IMR-90 (cell line): ENCODE measurements at regions not wholly inside any gene's neighbourhood (a gene's known extent, or its start where the extent isn't known, plus 50 kb on each side); places are given as distances from the start of the nearest gene placed in this dataset.

Source experiments
- ATAC-seq: fragments of 200-7000 bp; cut with Tn5 transposase; 2 replicates; pipeline ENCODE4 v1.9.1; 2020; ENCODE audit warnings: low read depth, mild to moderate bottlenecking, moderate library complexity
- BruUV-seq: library from RNA; stranded (reverse); fragments of 400-500 nt; replicated peaks from 2 replicates; lab custom pipeline; 2021; lab: Mats Ljungman, UMichigan
- CTCF ChIA-PET: fragments of 300-600 bp; formaldehyde crosslinking; extraction: SDS; loops from one replicate; lab custom pipeline; 2021; ENCODE audit warnings: antibody characterized with exemption; lab: Yijun Ruan, JAX
- POLR2A ChIA-PET: fragments of 300-600 bp; sonication (Branson Sonifier 250); formaldehyde crosslinking; loops from one replicate; lab custom pipeline; 2022; ENCODE audit warnings: antibody characterized with exemption; ENCODE audit not compliant: unreplicated experiment; lab: Charles Lee
- DNase-seq: peaks from one replicate; pipeline ENCODE4 v3.0.0; 2013
- H2AFZ ChIP-seq: replicated peaks from 2 replicates; pipeline ENCODE3; 2013; ENCODE audit warnings: low read length, mild to moderate bottlenecking; ENCODE audit not compliant: poor library complexity
- H2AK5ac ChIP-seq: 2 replicates; pipeline ENCODE4 v1.6.1; 2013; ENCODE audit warnings: low read depth, low read length, inconsistent platforms
- H2AK9ac ChIP-seq: replicated peaks from 2 replicates; pipeline ENCODE3; 2013; ENCODE audit warnings: mild to moderate bottlenecking, low read depth, low read length, moderate library complexity; ENCODE audit not compliant: poor library complexity
- H2BK120ac ChIP-seq: 2 replicates; pipeline ENCODE4 v1.6.1; 2013; ENCODE audit warnings: low read depth, low read length, inconsistent platforms
- H2BK15ac ChIP-seq: 3 replicates; pipeline ENCODE4 v1.6.1; 2013; ENCODE audit warnings: low read depth, low read length, inconsistent platforms
- H2BK20ac ChIP-seq: 2 replicates; pipeline ENCODE4 v1.6.1; 2013; ENCODE audit warnings: low read depth, mild to moderate bottlenecking, inconsistent platforms, low read length, moderate library complexity
- H2BK5ac ChIP-seq: 2 replicates; pipeline ENCODE4 v1.6.1; 2013; ENCODE audit warnings: mild to moderate bottlenecking, low read depth, low read length, inconsistent platforms; ENCODE audit not compliant: poor library complexity, severe bottlenecking
- H3K14ac ChIP-seq: replicated peaks from 2 replicates; pipeline ENCODE4 v1.6.1; 2013; ENCODE audit warnings: low read depth, low read length, inconsistent platforms
- H3K18ac ChIP-seq: 2 replicates; pipeline ENCODE4 v1.6.1; 2013; ENCODE audit warnings: low read depth, low read length, control low read depth
- H3K23ac ChIP-seq: 2 replicates; pipeline ENCODE4 v1.6.1; 2013; ENCODE audit warnings: low read depth, low read length, inconsistent platforms
- H3K27ac ChIP-seq: 2 replicates; pipeline ENCODE4 v1.5.1; 2013; ENCODE audit warnings: mild to moderate bottlenecking, control low read depth, low read length; ENCODE audit not compliant: insufficient read depth
- H3K27me3 ChIP-seq: 2 replicates; pipeline ENCODE4 v1.6.1; 2013; ENCODE audit warnings: low read length; ENCODE audit not compliant: control insufficient read depth, insufficient read depth
- H3K36me3 ChIP-seq: 2 replicates; pipeline ENCODE4 v1.6.1; 2013; ENCODE audit warnings: low read length, mixed read lengths; ENCODE audit not compliant: control insufficient read depth, insufficient read depth
- H3K4ac ChIP-seq: 2 replicates; pipeline ENCODE4 v1.6.1; 2013; ENCODE audit warnings: low read depth, low read length, inconsistent platforms
- H3K4me1 ChIP-seq: 2 replicates; pipeline ENCODE4 v1.6.1; 2013; ENCODE audit warnings: low read length, mixed read lengths; ENCODE audit not compliant: control insufficient read depth, insufficient read depth
- H3K4me2 ChIP-seq: 2 replicates; pipeline ENCODE4 v1.6.1; 2013; ENCODE audit warnings: low read depth, mild to moderate bottlenecking, control low read depth, low read length, moderate library complexity
- H3K4me3 ChIP-seq: 2 replicates; pipeline ENCODE4 v1.5.1; 2013; ENCODE audit warnings: low read depth, mild to moderate bottlenecking, control low read depth, low read length, moderate library complexity; ENCODE audit not compliant: insufficient read depth
- H3K56ac ChIP-seq: 2 replicates; pipeline ENCODE4 v1.6.1; 2013; ENCODE audit warnings: low read length, inconsistent platforms; ENCODE audit not compliant: insufficient read depth; ENCODE audit errors: extremely low read depth
- H3K79me1 ChIP-seq, 2 experiments: 2 replicates each; pipeline ENCODE4 v1.6.1; 2013; ENCODE audit warnings: low read length in 2 of 2, inconsistent platforms in 1 of 2, low read depth in 1 of 2
- H3K9ac ChIP-seq: 2 replicates; pipeline ENCODE4 v1.6.1; 2013; ENCODE audit warnings: low read depth, low read length, control low read depth
- H3K9me1 ChIP-seq: 2 replicates; pipeline ENCODE4 v1.6.1; 2013; ENCODE audit warnings: low read length, inconsistent platforms; ENCODE audit not compliant: insufficient read depth
- H3K9me3 ChIP-seq: 2 replicates; pipeline ENCODE4 v1.6.1; 2013; ENCODE audit warnings: low read length; ENCODE audit not compliant: control insufficient read depth, insufficient read depth
- H4K20me1 ChIP-seq: 2 replicates; pipeline ENCODE4 v1.6.1; 2013; ENCODE audit warnings: low read length, inconsistent platforms; ENCODE audit not compliant: insufficient read depth
- H4K5ac ChIP-seq: 2 replicates; pipeline ENCODE4 v1.6.1; 2013; ENCODE audit warnings: mild to moderate bottlenecking, low read depth, low read length, control low read depth
- H4K8ac ChIP-seq, 2 experiments: 2 replicates each; pipeline ENCODE4 v1.6.1; 2013; ENCODE audit warnings: low read depth in 2 of 2, low read length in 2 of 2, control low read depth in 1 of 2, inconsistent platforms in 1 of 2
- H4K91ac ChIP-seq: 2 replicates; pipeline ENCODE4 v1.6.1; 2013; ENCODE audit warnings: low read depth, low read length, inconsistent platforms; ENCODE audit not compliant: insufficient read depth
- CEBPB ChIP-seq: IDR thresholded peaks from 2 replicates; pipeline ENCODE4 v1.6.1; 2012; ENCODE audit warnings: low read depth, low read length, improper control_type of control experiment
- CHD1 ChIP-seq: IDR thresholded peaks from 2 replicates; pipeline ENCODE4 v1.6.1; 2012; ENCODE audit warnings: low read depth, low read length, improper control_type of control experiment
- CTCF ChIP-seq: conservative IDR thresholded peaks from 2 replicates; pipeline ENCODE4 v1.5.1; 2012; ENCODE audit warnings: mild to moderate bottlenecking, low read depth, low read length, improper control_type of control experiment
- ELK1 ChIP-seq: fragments of 150-350 bp; IDR thresholded peaks from 2 replicates; pipeline ENCODE4 v1.6.1; 2016; ENCODE audit warnings: low read depth, mild to moderate bottlenecking, low read length, moderate library complexity, borderline replicate concordance
- FOS ChIP-seq: fragments of 150-350 bp; IDR thresholded peaks from 2 replicates; pipeline ENCODE4 v1.6.1; 2016; ENCODE audit warnings: low read depth, low read length
- MAZ ChIP-seq: IDR thresholded peaks from 2 replicates; pipeline ENCODE4 v1.6.1; 2012; ENCODE audit warnings: low read depth, mild to moderate bottlenecking, low read length, improper control_type of control experiment, moderate library complexity, borderline replicate concordance
- MXI1 ChIP-seq: IDR thresholded peaks from 2 replicates; pipeline ENCODE4 v1.6.1; 2012; ENCODE audit warnings: low read depth, mild to moderate bottlenecking, low read length, moderate library complexity, borderline replicate concordance
- NFE2L2 ChIP-seq: fragments of 150-350 bp; IDR thresholded peaks from 2 replicates; pipeline ENCODE4 v1.6.1; 2016; ENCODE audit warnings: low read depth, mild to moderate bottlenecking, low read length
- POLR2A ChIP-seq: IDR thresholded peaks from 2 replicates; pipeline ENCODE4 v1.6.1; 2012; ENCODE audit warnings: mild to moderate bottlenecking, low read depth, low read length
- RAD21 ChIP-seq: IDR thresholded peaks from 2 replicates; pipeline ENCODE4 v1.6.1; 2012; ENCODE audit warnings: low read length, improper control_type of control experiment
- RCOR1 ChIP-seq: IDR thresholded peaks from 2 replicates; pipeline ENCODE4 v1.6.1; 2012; ENCODE audit warnings: mild to moderate bottlenecking, low read length, improper control_type of control experiment; ENCODE audit not compliant: insufficient replicate concordance
- RFX5 ChIP-seq: IDR thresholded peaks from 2 replicates; pipeline ENCODE4 v1.8.0; 2012; ENCODE audit warnings: low read depth, mild to moderate bottlenecking, low read length, moderate library complexity
- SMC3 ChIP-seq: fragments of 150-350 bp; IDR thresholded peaks from 2 replicates; pipeline ENCODE4 v1.6.1; 2016; ENCODE audit warnings: low read depth, mild to moderate bottlenecking, antibody characterized with exemption, low read length, moderate library complexity
- USF2 ChIP-seq: fragments of 150-350 bp; IDR thresholded peaks from 2 replicates; pipeline ENCODE4 v1.6.1; 2017; ENCODE audit warnings: mild to moderate bottlenecking, antibody characterized with exemption, low read length, low read depth
- WGBS, 2 experiments: methylation state at CpG; one replicate each; pipeline versions ENCODE4 v1.1.5 to v1.1.7; 2013; ENCODE audit warnings: missing lambda C conversion rate in 2 of 2; ENCODE audit not compliant: insufficient read length in 1 of 2; ENCODE audit errors: extremely low coverage in 2 of 2; 5-methylcytosine and 5-hydroxymethylcytosine counted together
- dilution Hi-C: fragments of 300-500 bp; cut with HindIII; formaldehyde crosslinking; loops from one replicate; pipeline ENCODE4 v1.14.3; 2018; ENCODE audit warnings: low sequenced_read_pairs; ENCODE audit not compliant: unreplicated experiment
- in situ Hi-C: fragments of 300-500 bp; cut with MboI; formaldehyde crosslinking; loops from 3 replicates; pipeline ENCODE4 v1.14.3; 2019; ENCODE audit warnings: low sequenced_read_pairs, inconsistent platforms, mixed read lengths
- intact Hi-C: fragments of 100-400 bp; cut with micrococcal nuclease; formaldehyde crosslinking; loops from 2 replicates; pipeline ENCODE4 v1.10.0; 2022

- H4K20me1 ChIP-seq, result no peaks in the 10 kb centered on the region
- no peaks in the 10 kb centered on the region for H3K9me1 ChIP-seq
- TF ChIP-seq CTCF (no peak), RCOR1 (no peak), USF2 (no peak), ELK1 (no peak), FOS (no peak), RAD21 (no peak), CHD1 (no peak), NFE2L2 (no peak), MXI1 (no peak), MAZ (no peak), RFX5 (no peak), CEBPB (no peak), POLR2A (no peak), SMC3 (no peak)
- no peak overlapping the region for H2BK20ac ChIP-seq
- H3K4ac ChIP-seq, result no peak overlapping the region
- H2BK15ac ChIP-seq, result no peak overlapping the region
- DNase-seq (no peak), ATAC-seq (no peak)
- no peak overlapping the region for H3K23ac ChIP-seq
- no peak overlapping the region for H3K4me3 ChIP-seq
- H3K4me1 ChIP-seq, result no peaks in the 10 kb centered on the region
- 14% methylated on average over 1 of the region's 2 CpGs; no CpG with 5 or more reads in 1 of the 2 experiments for WGBS, 2 experiments
- H2BK5ac ChIP-seq, result no peak overlapping the region
- ChIA-PET POLR2A (no interaction called here), CTCF (no interaction called here)
- dilution Hi-C loops, result no loop called here
- H3K14ac ChIP-seq, result no peak overlapping the region
- no peak overlapping the region for H3K18ac ChIP-seq
- H2AK5ac ChIP-seq, result no peak overlapping the region
- BruUV-seq, result no TSS peak
- H2AK9ac ChIP-seq, result no peak overlapping the region
- H3K56ac ChIP-seq, result no peak overlapping the region
- H3K9ac ChIP-seq, result no peak overlapping the region
- no peak overlapping the region for H3K27ac ChIP-seq
- H3K79me1 ChIP-seq, result no peaks in the 10 kb centered on the region
- no peaks in the 10 kb centered on the region for H3K27me3 ChIP-seq
- no peak overlapping the region for H4K8ac ChIP-seq
- no peak overlapping the region for H2AFZ ChIP-seq
- H4K91ac ChIP-seq, result no peak overlapping the region
- no peaks in the 10 kb centered on the region for H3K36me3 ChIP-seq
- H2BK120ac ChIP-seq, result no peak overlapping the region
- H3K4me2 ChIP-seq, result no peak overlapping the region
- in situ Hi-C loops, result no loop called here
- H4K5ac ChIP-seq, result no peak overlapping the region
- intact Hi-C loops, result no loop called here
- peaks cover 2% of the 10 kb centered on the region; the same call in 1 of the 2 replicates for H3K9me3 ChIP-seq
Observed at GRCh38 chr14:76655331-76655730, 105.9 kb upstream of the VASH1 start.
